CD4-positive, alpha-beta T cell treated with Interferon gamma for 1 hour (primary cell): ENCODE measurements at regions not wholly inside any gene's neighbourhood (a gene's known extent, or its start where the extent isn't known, plus 50 kb on each side); places are given as distances from the start of the nearest gene placed in this dataset.

Source experiments
- DNase-seq: peaks from one replicate; pipeline ENCODE4 v3.0.0-alpha.2; 2020

DNA sequence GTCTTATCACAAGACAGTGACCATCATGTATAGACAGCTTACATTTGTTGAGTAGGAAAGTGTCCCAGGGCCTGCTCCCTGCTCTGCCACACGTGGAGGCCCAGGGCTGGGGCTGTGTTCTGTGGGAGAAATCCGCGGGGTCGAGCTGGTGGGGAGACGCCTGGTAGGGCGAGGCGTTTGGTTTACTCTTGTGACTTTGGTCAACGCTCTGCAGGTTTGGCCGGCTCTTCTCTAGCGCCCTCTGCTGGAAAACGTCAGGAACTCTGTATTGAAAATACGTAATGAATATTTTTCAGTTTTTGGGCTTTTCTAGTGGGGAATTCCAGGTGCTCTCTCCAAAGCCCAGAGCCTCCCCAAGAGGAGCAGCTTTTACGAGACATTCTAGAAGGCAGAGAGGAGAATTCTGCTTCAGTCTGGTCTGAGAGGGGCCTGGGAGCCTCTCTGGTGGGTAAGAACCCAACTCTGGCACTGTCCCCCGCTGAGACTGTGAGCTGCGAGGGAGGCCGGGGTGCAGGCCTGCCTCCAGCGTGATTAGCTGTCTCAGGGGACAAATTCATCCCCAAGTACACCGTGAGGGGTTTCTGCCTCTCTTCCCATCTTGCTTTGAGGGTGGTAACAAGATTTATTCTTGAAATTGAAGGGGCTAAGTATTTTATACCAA is 112.6 kb upstream of the RALGAPA2 start:
- DNase-seq = peak; percentile 30

DNA sequence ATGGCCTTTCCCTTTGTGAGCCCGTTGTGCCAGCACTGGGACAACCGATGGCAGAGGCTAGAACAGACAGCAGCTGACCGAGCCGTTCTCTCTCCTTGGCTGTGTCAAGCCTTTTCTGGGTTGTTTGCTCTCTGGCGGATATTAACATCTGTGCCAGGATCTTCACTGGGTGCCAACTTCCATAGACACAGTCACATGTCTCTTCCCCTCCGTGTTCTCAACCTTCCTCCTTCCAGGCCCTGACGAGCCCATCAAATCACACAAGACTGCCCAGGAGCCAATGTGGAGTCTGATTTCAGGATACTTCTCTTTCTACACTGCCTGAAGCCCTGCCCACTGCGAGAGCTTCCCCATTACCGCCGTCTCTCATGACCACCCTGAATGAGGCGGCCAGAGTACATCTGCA is 111.0 kb upstream of the RALGAPA2 start:
- peak; percentile 4 for DNase-seq

DNA sequence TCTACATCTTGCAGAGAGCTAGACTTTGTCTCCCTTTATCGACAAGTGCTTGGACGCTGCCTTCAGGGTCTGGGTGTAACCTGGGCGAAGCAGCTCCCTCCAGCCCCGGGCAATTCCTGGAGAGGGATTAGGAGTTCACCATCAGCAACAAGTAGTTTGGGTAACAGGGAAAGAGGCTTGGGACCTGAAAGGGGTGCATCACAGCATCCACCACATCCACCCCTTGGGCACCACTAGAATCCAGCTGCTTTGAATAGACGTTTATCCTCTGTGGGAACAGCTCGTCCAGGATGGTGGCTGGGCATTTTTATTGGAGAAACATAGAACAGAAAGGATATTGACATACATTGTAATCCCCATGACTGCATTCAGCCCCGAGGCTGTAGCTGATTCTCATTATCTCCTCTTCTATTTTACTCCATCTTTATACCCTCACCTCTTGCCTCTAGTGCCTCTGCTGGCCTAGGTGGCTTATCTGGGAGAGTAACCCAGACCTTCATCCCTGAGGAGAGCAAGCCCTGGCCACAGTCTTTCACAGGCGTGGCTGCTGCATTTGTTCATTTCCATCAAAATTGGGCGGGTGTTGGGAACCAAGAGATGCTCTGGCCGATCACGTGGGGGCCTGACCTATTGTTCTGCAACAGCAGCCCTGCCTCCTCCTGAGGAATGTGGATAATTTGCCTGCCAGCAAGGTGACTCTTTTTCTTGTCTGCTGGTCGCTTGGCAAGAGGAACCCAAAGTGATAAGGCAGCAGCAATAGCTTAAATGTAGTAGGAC is 109.2 kb upstream of the RALGAPA2 start:
- DNase-seq = no peak

DNA sequence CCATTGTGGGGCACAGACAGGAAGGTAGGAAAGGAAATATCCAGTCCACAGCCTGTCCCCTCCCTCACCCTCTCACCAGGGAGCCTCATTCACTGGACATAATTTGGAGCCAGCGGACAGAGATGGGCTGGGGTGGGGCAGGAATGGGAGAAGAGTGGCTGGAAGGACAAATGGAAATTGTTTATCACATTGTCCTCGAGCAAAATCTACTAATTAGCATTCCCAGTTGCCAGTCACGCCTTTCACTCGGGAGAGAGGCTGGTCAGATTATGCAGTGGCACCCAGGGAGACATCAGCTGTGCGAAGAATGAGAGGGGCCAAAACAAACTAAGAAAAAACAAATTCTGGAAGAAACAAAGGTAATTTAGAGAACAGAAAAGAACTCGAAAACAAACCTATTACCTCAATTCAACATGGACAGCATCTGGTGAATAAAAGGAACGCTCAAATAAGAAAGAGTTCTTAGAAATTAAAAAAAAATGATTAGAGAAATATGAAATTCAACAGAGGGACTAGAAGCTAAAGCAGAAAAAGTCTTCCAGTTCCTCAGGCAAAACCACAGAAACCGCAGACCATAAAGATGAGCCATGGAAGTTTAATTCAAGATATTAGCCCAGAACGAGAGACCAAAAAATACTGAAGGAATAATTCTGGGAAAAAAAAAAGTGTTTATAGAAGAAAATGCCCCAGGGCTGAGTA is 108.5 kb upstream of the RALGAPA2 start:
- DNase-seq = no peak

DNA sequence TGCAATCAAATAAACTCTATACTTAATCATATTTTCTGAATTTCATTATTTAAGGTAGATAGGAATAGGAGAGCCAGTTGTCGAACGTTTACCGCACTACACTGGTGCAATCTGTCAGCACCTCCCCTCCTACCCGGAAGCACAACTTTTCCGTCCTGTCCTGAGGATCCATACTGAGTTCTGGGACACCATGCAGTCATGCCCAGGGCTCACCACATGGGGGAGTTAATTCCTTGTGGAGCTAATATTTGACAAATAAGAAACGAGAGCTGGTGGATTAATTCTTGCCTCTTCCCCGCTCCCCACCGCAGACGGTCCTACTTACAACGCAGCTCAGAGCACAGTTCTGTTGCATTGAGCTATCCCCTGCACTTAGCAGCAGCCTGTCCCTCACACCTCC is 107.7 kb upstream of the RALGAPA2 start:
- no peak for DNase-seq

DNA sequence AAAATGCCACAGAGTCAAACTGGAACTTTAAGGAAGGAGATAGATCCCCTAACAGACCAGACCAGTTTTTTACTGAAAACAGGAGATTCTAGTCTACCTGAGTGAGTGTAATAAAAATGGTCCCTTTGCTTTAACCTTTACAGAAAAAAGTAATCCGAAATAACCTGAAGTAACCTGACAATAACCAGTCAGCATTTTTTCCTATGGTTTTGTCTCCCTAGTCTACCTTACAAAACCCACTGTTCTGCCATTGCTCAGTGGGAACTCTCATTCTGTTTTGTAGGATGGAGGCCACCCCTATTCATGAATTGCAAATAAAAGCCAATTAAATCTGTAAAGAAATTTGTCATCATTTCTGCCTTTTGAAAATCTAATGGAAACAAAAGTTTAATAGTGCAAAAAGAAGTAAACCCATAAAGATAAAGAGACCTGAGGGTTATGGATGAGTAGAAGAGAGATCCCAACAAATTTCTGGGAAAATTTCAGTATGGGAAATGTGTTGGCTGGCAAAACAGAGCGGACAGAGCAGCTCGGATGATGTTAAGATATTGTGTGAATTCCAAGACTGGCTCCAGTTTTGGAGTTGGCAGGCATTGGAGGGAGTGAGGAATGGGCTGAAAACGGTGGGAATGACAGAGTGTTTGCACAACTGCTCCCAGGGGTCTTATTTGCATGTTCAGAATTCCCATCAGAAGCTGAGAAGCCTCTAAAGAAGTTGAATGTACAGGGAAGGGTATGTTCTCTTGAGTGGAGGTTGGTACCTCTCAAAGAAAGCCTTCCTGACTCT is 104.7 kb upstream of the RALGAPA2 start:
- no peak for DNase-seq

DNA sequence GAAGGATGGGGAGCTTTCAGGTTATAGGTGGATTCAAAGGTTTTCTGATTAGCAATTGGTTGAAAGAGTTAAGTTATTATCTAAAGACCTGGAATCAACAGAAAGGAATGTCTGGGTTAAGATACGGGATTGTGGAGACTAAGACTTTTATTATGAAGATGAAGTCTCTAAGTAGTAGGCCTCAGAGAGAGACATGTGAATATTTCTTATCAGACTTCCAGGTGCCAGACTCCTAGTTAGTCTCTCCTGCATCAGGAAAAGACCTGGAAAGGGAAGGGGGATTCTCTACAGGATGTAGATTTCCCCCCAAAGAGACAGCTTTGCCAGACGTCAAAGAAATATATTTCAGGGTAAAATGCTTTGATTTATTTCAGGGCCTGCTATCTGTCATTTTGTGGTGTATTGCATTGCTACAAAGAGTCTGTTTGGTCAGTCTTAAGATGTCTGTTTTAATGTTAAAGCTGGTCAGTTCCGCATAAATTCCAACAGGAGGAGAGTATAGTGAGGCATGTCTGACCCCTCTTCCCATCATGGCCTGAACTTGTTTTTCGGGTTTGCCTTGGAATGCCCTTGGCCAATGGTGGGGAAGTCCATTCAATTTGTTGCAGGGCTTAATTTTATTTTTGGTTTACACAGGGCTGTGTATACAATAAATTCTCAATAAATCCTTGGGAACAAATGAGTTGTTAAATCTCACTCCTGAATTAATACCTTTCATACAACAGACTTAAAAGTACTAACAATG is 103.4 kb upstream of the RALGAPA2 start:
- no peak for DNase-seq

DNA sequence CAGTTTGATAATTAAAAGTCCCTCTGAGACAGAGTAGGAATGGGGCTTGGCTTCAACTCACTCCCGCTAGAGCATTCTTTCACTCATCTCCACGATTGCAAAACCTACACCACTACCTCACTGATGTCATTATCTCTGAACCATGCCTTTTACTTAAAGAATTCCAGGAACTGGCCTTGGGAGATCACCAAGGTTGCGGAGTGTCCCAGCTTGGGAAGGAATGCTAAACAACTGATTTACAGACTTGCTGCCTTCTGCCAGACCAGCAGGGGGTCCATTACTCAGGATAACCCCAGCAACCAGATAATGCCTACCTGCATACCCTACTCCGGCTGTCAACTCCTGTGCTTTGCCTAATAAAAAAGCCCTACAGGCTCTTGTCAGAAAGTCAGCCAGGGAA is 102.2 kb upstream of the RALGAPA2 start:
- DNase-seq = no peak

DNA sequence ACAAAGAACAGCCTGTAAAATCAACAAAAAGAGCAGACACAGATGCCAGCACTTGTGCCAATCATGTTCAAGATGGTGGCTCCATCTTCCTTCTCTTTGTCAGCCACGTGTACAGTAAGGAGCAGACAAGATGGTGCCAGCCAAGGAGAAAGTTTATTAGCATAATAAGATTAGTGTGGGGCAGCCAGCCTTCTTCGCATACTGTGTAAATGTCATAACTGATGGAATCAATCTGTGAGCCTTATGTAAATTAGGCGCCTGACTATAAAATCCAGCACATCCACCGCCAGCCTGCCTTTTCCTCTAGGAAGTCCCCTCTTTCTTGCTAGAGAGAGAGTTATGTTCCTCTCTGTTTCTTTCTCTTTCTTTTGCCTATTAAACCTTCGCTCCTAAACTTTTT is 99.7 kb upstream of the RALGAPA2 start:
- DNase-seq = no peak

DNA sequence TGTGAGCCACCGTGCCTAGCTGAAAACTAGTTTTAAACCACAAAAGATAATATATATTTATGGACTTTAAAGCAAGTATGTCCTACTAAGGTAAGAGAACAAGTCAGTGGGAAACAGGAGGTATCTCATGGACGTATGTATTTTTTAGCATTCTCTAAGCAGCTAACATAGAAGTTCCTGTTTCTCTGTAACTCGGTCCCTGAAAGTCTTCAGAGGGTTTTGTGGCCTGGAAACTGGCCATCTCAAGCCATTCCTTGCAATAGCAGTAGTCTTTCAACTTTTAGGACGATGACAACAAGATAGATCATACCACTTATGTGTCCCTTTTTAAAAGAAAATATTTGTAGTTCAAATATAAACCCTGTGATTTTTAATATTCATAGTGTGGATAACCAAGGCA is 95.6 kb upstream of the RALGAPA2 start:
- no peak for DNase-seq

DNA sequence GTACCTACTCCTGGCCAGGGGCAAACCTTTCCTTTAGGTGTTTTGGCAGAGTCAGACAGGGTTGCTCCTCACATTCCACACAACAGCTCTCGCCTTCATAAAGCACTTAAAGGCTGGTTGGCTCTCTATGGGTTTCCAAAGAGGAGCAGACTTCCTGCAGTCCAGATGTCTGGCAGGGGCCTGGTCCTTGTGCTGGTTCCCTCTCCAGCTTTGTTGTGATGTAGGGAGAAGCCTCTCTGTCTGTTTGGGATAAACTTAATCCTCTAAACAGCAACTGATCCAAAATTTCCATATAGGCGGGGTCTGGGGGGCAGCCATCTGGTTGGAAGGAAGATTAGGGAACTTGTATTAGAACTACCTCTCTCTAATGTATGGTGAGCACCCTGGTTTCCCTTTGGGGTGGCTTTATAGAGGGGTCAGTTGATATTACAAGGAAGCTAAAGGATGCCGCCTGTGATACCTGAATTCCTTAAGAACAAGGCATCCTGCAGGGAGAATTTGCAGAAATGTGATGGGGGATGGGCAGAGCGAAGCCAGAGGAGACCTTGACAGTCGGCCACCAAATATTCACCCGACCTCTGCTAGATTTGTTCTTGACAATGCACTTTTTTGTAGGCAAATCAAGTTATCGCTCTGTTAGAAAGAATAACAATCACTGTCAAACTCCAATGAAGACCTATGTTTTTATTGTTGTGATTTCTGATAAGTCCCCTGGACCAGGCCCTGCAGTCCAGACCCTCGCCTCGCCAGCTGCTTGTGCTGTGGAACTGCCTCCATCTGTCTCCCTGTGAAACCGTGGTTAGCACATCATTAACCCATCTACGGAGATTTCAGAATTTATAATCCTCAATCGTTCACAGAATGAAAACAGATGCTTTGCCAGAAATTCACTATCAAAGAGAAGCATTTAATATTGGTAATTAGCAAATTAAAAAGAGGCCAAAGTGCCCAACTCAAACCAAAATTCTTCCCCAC is 94.0 kb upstream of the RALGAPA2 start:
- no peak for DNase-seq

DNA sequence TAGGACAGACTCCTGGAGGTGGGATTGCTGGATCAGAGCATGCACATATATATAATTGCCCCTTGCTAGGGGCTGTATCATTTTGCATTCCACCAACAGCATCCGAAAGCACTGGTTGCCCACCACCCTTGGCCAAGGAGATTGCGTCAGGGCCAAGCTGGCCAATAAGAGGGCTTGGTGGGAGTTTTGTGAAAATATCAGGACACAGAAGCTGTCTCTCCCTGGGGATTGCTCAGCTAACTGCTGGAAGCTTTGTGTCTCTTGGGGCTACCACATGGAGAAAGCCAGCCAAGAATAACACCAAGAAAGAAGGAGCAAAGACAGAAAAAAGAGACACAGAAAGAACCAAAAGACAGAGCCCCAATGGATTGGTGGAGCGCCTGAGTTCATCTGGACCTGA is 90.6 kb upstream of the RALGAPA2 start:
- no peak for DNase-seq

DNA sequence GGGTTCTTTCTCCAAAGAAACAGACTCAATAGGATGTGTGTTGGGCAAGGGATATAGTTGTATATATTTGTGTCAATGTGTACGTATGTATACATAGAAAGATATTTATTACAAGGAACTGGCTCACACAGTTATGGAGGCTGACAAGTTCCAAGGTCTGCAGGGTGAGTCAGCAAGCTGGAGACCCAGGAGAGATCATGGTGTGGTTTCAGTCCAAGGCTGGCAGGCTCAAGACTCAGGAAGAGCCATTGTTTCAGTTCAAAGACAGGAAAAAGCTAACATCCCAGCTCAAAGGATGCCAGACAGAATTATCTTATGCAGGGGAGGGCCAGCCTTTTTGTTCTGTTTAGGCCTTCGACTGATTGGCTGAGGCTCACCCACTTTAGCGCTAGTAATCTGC is 89.9 kb upstream of the RALGAPA2 start:
- DNase-seq = no peak

DNA sequence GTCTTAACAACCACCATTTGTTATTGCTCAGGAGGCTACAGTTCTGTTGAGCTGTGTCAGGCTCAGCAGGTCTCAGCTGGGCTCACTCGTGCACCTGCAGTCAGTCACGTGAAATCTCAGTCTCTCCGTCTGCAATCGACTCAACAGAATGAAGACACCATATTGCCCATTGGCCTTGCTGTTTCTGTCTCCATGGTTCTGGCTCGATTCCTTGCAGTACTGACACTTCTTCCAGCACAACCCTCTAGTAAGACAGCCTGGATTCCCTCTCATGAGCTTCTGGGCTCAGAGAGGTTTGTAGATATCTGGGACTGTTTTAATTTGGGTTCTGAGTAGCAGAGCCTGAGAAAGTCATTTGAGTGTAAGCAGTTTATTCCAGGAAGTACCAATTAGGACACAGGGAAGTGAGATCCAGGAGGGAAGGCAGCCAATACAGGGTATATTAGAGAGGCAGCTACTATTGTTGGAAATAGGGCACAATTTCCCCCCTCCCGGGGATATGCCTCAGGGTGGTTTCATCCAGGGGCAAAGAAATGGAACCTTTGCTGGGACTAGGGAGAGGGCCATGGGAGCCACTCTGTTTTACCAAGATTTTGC is 87.4 kb upstream of the RALGAPA2 start:
- no peak for DNase-seq

DNA sequence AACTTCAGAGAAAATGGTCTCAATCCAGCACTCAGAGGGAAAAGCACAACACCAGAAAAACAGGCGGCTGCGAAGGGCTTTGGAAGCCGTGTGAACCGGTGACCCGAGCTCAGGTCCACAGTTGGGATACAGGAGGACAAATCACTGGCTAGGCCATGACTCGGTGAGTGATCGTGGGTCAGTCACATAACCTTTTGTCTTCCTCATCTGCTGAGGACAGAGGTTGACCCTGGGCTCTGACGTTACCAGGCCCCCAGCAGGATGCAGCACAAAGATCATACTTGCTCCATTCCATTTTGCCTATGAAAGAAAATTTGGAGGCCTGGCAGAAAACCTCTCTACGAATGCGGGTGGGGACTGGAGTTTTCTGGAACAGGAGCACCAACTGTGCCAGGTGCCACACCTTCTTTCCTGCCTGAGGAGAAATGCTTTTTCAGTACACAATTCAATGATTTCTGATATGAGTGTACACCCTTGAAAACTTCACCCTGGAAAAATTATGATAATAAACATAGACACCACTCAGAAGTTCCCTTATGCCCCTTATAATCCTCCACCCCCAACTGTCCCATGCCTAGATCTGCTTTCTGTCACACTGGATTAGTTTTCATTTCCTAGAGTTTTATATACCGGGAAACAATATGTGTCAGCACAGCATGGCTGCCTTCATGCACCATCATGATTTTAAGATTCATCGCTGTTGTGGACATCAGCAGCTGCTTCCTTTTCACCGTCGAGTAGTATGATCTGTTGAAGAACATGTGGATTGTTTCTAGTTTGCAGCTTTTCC is 85.3 kb upstream of the RALGAPA2 start:
- no peak for DNase-seq

DNA sequence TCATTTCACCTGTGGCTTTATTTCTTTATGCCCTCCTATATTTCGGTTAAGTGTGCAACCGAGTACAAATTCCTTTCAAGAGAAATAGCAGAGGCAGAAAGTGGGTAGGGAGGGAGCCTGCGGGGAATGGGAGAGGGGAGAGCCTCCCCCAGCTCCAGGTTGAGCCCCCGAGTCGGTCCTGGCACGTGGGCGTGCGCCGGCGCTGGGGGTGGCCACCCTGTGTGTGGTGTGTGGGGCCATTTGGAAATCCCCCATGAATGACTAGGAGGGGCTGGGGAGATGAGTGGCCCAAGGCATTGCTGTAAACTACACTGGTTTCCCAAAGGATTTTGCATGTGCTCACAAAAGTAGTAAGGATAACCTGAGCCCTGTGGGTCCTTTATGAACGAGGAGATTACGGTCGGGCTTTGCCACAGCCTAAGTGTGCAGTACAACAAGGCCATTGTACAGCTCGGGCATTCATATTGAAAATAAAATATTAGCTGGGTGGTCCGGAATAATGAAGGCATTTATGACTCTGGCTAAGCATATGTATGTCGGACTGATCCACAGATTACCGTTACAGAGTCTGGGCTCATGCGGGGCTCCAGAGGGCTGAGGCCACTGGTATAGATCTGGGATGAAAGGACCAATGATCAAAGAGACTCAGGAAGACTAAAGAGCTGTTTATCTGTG is 84.5 kb upstream of the RALGAPA2 start:
- DNase-seq = no peak

DNA sequence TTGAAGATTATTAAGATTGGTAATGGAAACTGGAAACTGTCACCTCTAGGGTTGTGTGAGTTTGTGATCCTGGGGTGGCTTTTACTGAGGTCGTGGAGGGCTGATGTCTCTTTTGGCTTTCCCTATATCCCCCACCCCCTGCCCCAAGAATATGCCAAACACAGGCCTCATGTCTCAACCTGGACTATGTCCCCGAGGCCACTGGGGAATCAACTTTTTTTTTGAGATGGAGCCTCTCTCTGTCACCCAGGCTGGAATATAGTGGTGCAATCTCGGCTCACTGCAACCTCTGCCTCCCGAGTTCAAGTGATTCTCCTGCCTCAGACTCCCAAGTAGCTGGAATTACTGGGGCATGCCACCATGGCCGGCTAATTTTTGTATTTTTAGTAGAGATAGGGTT is 83.3 kb upstream of the RALGAPA2 start:
- DNase-seq = no peak

DNA sequence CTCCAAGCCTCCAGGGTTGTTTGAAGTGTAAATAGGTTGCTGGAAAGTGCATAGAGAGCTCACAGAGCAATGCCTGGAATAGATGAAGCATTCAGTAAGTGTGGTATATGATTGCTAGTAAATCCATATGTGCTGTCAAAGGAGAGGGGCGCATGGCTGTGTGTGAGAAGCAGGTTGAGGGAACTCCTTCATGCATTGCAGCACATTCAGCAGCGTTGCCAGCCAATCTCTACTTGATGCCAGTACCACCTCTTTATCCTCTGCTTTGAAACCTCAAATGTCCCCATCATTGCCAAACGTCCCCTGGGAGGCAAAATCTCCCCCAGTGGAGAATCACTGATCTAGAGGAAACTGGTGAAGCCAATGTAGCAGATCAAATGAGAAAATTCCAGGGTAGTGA is 82.7 kb upstream of the RALGAPA2 start:
- no peak for DNase-seq

DNA sequence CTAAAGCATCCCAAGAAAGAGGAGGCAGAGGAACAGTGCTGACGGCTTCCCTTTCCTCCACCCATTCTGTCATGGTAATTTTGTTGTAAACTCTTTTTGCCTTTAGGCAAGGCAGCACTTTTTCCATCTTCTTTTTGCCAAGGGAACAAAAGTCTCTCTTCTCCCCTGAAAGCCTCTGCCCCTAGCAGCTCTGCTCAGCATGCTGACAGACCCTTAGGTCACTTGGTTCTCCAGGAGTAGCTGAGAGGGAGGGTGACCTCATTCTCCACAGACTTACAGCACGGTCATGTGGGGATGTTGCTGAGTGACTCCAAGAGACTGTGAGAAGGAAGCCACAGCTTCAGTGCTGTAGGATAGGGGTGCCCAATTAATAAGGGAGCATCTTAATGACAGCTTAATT is 81.1 kb upstream of the RALGAPA2 start:
- DNase-seq = no peak
